GM18861 (cell line): ENCODE measurements at regions not wholly inside any gene's neighbourhood (a gene's known extent, or its start where the extent isn't known, plus 50 kb on each side); places are given as distances from the start of the nearest gene placed in this dataset.
"Not testable (repeated sequence)": the region's sequence is repeated elsewhere in the genome, so short reads cannot be mapped to it uniquely, and the experiment has no call there.

Experiments used
- ATAC-seq: cut with Tn5 transposase; IDR thresholded peaks from one replicate; pipeline ENCODE4 v1.9.1; 2021; ENCODE audit not compliant: unreplicated experiment

DNA sequence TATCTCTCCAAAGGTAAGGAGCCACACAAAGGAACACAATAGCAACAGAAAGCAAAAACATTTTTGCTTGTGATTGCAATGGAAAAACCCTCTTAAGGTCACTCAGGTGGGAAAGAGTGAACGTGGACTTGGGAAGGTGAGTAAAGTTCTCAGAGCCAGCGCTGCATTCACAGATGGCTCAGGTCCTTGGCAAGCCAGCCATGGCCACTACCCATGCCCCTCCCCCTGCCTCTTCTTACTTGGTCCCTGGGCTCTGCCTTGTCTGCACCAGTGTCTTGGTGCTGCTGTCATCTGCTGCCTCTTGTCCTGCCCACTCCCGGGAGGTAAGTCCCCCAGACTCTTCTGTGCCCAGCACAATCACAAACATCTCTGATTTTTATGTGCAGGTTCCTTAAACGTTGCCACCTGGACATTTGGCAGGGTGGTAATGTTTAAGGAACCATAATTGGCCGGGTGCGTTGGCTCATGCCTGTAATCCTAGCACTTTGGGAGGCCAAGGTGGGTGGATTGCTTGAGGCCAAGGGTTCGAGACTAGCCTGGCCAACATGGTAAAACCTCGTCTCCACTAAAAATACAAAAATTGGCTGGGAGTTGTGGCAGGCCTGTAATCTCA, 74.6 kb downstream of the FEM1C start:
- no peak for ATAC-seq

DNA sequence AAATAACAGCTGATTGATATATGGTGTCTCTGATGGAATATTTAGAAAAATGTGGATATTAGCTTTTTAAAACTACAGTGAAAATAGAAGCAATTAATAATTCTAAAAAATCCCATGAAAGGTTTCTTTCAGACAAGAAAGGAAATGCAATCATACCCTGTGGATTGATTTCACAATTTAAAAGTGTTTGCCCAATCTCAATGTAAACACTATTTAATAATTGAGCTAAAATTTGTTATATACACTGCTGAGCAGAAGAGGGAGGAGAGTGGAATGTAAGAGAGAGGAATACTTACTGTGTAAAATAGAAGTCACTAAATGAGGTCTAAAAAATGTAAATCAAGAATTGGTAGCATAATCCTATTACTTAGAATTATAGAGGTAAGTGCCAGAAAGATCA, 76.9 kb downstream of the FEM1C start:
- no peak for ATAC-seq

DNA sequence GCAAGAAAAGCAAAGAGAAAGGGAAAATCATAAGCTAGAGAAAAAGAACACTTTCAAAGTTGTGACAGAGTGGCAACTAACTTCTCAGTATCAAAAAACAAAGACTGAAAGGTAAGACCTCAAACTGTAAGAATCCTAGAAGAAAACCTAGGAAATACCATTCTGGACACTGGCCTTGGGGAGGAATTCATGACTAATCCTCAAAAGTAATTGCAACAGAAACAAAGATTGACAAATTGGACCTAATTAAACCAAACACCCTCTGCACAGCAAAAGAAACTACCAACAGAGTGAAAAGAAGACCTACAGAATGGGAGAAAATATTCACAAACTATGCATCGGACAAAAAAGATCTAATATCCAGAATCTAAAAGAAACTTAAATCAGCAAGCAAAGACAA, 79.1 kb downstream of the FEM1C start:
- no peak for ATAC-seq

DNA sequence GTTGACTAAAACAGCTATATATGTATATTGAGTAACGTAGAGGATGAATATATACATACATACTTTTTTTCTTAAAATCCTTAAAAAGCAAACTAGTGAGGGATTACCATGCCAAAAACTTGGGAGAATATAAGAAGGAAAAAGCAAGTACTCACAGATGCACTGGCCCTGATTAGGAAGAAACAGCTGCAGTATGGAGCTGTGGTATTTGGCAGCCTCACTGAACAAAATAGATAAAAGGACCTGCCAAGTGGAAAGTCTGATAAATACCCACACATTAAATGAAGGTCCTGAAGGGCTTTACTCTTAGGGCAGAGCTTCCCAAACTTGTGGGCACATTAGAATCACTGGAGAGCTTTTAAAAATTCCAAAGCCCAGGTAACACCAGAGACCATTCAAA, 80.6 kb downstream of the FEM1C start:
- ATAC-seq = no peak

DNA sequence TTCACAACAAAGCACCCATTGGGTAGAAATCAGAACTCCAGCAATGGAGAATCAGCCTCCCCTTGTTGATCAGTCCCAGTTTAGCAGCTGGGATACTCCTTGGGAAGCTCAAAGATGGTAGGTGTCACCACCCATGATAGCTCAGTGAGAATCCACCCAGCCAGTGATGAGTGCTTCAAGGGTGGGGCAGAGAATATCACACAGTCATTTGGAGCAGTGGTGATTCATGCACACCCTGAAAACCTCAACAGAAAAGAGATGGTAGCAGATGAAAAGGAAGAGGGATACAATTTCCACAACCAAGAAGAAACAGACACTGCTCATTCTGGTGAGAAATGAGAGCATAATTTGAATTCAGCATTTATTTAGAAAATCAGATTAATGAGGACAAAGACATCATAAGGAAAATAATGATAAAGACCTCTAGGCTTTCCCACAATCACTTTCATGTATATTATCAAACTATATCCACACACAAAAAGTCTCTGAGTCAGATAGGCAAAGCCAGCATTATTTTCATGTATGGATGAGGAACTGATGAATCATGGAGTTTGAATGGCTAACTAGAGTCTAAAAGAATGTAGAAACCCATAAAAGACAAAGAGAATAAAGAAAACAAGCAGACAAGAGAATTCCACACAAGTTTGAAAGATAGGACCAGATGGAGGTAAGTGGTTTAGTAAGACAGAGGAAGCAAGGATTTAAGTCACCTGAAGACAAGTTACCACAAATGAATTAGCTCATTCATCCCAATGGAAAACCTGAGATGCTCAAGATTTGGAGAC, 82.9 kb downstream of the FEM1C start:
- no peak for ATAC-seq

DNA sequence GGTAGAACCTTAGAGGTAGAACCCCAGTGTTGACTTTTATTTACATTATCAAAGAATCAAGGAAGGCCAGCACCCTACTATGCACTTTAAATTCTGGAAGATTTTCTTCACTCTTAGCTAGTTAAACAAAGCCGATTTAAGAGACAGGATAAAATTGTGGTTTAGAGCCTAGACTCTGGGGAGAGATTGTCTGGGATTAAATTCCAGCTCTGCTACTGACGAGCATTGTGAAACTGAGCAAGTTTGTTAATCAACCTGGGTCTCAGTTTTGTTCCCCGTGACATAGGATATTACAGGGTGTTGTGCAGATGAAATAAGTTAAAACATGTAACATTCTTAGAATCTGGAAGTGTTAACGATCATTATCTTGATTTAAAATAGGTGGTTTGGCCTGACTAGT, 83.5 kb downstream of the FEM1C start:
- no peak for ATAC-seq

DNA sequence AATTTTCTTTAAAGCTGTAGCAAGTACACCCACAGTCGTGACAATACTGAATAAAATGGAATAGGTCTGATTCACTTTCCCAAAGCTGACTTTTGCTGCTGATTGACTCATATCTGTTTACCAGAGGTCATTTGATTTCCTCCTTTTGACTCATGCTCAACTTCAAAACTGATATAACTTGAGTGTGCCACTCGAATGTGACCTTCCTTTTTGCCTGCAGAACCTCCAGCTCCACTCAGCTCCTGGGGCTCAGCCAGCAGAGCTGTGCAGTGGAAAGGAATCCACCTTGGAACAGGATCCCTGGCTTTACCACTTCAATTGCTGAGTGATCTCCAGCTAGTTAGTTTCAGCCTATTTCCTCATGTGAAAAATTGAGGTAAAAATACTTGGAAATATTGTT, 84.1 kb downstream of the FEM1C start:
- ATAC-seq = peak; percentile 87

DNA sequence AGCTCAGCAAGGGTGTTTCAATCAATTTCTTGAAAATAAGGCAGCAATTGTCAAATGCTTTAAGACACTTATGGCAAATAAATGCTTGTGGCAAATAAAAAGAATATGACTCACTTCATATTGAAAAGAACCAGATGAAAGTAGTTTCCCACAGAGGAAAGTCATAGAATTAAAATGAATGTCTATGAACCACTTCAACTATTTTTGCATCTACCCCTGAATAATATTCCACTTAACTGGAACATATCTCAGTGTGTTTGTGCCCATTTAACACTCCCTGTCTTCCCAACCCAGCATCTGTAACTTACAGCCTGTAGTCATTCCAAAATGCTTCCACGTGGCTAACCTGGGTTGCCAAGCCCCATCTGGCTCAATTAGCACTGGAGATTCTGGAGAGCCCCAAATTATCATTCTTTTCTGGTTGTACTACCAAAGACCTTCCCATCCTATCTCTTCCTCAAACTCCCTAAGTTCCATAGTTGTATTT, 84.7 kb downstream of the FEM1C start:
- ATAC-seq = no peak

DNA sequence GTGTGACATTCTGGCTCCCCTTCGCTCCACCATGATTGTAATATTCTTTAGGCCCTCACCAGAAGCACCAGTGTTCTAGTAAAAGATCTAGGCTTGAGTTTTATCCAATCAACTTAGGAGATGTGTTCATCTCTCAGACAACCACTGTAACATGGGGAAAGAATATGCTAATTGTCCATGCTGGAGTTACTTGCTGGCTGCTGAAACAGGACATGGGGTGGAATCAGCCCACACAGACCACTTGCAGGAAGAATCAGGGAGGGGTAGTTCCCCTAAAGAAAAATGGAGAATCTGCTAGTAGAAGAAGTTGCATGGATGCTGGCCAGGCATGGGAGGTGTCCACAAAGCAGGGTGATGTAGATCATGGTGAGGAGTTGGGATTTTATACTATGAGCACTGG, 86.2 kb downstream of the FEM1C start:
- ATAC-seq = no peak

DNA sequence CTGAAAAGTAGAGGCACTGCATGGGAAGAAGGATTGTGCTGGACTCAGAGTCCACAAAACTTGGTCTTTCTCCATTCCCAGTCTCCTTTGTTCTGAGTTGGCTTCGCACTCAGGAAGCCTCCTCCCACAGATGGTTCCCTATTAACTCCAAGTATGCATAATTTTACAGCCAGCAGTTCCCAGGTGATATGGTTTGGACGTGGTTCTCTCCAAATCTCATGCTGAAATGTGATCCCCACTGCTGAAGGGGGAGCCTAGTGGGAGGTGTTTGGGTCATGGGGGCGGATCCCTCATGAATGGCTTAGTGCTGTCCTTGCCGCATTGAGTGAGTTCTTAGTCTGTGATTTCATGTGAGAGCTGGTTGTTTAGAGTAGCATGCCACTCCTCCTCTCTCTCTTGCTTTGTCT, 86.6 kb downstream of the FEM1C start:
- no peak for ATAC-seq

DNA sequence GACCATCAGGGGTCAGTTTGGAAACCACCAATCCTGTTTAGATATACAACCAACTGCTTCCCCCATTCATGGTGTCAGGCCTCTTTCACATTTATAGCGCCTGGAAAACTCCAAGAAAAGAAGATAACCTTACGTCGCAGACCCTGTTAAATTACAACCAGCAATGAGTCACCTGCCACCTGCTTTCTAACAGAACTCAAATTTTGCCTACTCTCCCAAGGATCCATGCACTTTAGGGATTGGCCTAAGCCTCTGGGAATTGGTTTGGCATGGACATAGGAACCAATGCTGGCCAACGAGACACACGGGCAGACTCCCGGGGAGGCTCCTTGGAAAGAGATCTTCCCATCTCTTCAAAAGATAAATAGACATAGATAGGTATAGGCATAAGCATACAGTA, 87.0 kb downstream of the FEM1C start:
- no peak for ATAC-seq

DNA sequence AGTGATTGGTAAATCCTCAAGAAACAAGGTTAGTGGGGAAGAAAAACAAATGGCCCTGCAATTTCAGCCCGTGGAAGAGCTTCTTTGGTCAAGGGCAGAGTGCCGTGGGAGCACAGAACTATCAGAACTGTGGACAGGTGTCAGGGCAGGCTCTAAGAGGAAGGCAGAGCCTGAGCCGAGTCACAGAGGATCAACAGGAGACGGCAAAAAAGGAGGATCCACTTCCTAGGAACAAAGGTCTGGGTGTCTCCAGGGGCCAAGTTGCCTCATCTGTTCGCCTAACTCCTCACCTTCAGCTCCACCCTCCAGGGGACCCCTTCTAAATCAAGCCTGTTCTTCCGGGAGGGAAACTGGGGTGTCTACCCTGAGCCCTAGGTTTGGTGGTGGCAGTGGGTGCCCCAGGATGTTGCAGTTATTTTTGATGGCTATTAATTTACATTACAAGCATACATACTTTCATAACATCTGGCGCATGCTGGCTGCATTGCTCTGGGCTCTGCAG, 88.0 kb downstream of the FEM1C start:
- ATAC-seq = no peak

DNA sequence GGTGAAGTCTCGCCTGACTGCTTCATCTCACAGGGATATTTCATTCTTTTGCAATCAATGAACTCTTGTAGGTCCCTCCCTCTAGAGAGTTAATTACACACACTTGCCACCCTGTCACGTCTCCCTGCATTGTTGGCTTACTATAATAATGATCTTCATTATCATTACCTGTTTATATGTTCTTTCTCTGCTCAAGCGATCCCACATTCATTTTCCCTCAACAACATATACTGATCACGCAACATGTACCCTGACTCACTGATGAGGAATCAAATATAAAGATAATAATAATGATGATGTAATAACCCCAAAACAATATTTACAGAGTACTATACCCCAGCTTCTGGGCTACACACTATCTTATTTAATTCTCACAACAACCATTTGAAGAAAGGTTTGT, 88.5 kb downstream of the FEM1C start:
- ATAC-seq = no peak

DNA sequence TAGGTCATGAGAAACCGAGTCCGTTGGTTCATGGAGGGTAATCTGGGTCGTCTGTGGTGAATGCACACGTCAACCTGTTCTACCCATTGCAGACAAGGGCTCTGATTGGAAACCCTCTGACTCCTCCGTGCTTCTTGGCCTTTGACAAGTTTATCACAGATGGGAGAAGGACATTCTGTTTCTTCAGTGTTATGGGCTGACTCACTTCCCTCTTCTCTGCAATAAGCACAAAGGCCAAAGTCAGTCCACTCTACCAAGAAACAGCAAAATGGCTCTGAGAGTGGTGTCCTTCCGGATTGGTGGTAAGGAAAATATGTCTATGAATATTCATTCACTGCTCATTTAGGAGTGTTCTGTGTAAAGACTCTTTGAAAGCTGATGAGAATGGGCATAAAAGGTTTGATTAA, 89.3 kb downstream of the FEM1C start:
- no peak for ATAC-seq

DNA sequence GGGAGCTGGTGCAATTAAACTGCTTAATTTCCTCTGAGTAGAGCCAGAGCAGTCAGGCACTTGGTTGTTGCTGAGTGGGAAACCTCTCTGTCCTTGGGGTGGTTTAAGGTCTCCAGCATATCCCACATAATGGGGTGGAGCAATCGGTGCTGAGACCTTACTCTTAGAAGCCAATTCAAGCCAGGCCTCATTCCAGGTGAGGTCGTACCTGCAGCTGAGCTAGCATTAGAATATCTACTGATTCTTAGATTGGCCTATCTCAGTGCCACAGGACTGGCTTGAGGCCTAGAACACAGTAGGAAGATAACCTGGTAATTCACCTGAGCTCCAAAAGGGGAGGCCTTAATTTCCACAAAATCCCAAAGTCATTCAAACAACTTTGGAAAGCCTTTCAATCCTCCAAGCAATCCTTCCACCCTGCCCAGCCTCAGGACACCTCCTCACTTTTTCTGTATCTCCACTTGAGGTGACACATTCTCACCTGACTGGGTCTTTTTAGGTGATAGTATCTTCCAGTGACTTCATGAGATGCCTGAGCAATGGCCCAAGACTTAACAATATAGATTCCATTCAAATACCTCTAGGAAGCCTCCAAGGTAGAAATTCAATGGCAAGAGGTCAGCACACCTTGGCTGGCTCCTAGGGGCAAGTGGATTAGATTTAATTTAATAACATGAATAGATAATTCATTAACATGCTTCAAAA, 91.0 kb downstream of the FEM1C start:
- no peak for ATAC-seq

DNA sequence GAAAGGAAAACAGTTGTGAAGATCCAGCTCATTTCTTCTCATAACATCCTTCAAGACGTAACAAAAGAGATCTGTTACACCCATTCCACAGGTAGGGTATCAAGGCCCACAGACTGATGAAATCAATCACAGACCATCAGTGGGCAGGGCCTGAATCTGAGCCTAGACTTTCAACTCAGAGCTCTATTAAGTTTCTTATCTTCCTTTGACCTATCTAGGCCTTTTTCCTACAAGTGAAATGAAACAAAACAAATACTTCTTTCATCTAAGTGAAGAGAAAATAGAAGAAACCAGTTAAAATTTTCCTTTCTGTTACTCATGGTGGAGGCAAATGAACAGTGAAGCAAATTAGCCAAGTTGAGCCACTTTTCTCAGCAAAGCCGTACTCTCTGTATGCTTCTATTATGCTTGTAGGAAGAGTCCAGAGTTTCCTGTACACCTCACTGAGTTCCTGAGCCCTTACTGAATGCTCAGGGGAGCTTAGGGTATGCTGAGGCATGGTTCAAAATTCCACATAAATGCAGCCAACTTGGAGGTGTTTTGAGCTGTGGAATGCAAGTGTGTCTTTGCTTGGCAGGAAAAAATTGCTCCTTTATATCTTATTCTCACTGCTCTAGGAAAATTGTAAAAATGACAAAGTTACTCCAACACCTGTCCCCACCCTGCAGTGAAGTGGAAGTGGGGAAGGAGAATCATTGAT, 91.9 kb downstream of the FEM1C start:
- ATAC-seq = no peak

DNA sequence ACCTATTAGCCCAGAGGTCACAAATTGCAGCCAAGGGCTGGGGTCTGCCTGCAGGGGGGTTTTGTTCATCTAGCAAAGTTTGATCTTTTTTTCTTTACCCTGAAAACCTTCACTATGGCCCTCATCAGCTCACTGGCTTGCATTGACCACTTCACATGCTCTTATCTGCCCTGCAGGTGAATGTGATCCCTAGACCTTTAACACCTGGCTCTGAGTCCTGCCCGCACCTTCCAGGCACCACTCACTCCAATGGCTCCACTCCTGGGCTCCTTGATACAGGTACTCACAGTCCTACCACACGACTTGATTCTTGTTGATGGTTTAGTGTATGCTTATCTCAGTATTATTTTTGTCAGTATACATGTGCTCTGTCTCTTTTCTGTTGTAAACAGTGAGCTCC, 92.5 kb downstream of the FEM1C start:
- no peak for ATAC-seq

DNA sequence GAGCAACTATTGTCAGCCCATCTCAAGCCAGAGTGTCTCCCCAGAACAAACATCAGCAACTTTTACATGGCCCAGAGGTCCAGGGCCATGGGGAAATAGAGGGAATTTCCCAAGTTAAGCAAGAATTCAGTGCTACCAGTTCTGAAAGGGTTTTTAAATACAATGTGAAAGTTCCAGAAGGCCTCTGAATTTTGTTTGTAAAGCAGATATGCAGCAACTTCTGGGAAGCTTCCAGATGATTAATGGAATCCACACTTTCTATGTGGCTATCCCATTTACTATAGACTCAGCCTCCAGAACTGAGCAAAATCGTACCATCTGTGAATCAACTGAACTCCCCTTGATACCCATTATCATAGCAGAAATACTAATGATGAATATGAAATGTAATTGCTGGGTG, 93.8 kb downstream of the FEM1C start:
- no peak for ATAC-seq

DNA sequence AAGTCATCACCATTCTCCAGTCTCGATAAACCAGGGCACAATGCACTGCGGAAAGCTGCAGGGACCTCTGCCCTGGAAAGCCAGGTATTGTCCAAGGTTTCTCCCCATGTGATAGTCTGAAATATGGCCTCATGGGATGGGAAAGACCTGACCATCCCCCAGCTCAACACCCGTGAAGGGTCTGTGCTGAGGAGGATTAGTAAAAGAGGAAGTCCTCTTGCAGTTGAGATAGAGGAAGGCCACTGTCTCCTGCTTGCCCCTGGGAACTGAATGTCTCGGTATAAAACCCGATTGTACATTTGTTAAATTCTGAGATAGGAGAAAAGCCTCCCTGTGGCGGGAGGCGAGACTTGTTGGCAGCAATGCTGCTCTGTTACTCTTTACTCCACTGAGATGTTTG, 95.9 kb downstream of the FEM1C start:
- not testable (repeated sequence) for ATAC-seq

DNA sequence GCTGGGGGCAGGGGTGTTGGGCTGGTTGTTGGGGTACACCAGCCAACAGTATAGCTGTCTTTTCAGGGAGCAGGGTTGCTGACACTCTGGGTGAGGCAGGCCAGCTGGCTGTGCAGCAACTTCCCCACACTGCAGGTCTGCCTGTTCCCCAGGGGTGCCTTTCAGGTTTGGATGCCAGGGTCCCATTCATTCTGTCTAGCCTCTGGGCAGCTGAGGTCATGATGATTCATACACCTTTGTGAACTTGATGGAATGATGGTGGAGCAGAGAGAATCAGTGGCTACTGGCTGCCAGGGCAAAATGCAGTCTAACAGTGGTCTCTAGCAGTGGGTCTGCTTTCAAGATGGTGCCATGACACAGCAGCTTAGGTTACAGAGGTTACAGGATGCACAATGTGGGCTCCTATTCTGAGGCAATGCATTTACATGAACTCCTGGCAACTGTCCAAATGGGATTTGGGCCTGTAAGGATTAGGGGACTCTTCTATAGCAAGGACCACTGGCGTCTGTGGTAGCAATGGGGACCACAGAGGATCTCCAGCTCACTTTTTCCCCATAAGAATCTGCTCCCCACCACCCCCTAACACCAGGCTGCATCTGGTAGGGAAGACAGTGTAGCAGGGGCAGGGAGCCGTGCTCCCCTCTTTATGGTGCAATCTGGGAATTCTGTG, 103.7 kb downstream of the FEM1C start:
- no peak for ATAC-seq

DNA sequence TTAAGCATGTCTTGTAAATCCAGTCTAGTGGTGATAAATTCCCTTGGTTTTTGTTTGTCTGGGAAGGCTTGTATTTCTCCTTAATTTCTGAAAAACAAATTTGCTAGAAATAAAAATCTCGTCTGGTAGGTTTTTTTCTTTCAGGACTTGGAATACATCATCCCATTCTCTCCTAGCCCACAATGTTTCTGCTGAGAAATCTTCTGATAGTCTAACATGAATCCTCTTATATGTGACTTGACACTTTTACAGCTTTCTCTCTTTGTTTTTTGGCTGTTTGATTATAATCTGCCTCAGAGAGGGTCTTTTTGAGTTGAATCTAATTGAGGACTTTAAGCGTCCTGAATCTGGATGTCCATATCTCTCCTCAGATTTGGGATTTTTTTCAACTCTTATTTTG, 104.9 kb downstream of the FEM1C start:
- ATAC-seq = no peak
